ENCODE measurements at regions not wholly inside any gene's neighbourhood (a gene's known extent, or its start where the extent isn't known, plus 50 kb on each side); places are given as distances from the start of the nearest gene placed in this dataset.

- no peak for TF ChIP-seq CTCF (IDR thresholded peaks at IDR 0.05)
- no peak for TF ChIP-seq POLR2A (IDR thresholded peaks at IDR 0.05)
These were observed 94.1 kb upstream of the ST8SIA3 start for GRCh38 chr18:57258131-57258777.
